T47D (cell line): ENCODE measurements at regions not wholly inside any gene's neighbourhood (a gene's known extent, or its start where the extent isn't known, plus 50 kb on each side); places are given as distances from the start of the nearest gene placed in this dataset.
"Not testable (repeated sequence)": the region's sequence is repeated elsewhere in the genome, so short reads cannot be mapped to it uniquely, and the experiment has no call there.

Experiments
- DNase-seq, 2 experiments: peaks; one replicate each; pipeline versions ENCODE4 v3.0.0 to v3.0.0-alpha.2; 2011 to 2012; ENCODE audit warnings: low read depth in 1 of 2, low spot score in 1 of 2
- JUND ChIP-seq: IDR thresholded peaks from 2 replicates; pipeline ENCODE4 v1.6.1; 2012; ENCODE audit warnings: low read depth
- in situ Hi-C: cut with HindIII; loops from 2 replicates; pipeline ENCODE4 v1.10.0; 2016; ENCODE audit warnings: low sequenced_read_pairs, low pct_unique_long_range_greater_than_20kb

GRCh38 chr3:8303466-8303865, 198.2 kb upstream of the LMCD1 start:
- in situ Hi-C loops, result no loop called here
- no peak for TF ChIP-seq JUND
- no peak for DNase-seq

- in situ Hi-C loops, result no loop called here
- no peak for TF ChIP-seq JUND
- DNase-seq, result no peak
Observed at GRCh38 chr3:8305371-8305770, 196.3 kb upstream of the LMCD1 start.

DNA sequence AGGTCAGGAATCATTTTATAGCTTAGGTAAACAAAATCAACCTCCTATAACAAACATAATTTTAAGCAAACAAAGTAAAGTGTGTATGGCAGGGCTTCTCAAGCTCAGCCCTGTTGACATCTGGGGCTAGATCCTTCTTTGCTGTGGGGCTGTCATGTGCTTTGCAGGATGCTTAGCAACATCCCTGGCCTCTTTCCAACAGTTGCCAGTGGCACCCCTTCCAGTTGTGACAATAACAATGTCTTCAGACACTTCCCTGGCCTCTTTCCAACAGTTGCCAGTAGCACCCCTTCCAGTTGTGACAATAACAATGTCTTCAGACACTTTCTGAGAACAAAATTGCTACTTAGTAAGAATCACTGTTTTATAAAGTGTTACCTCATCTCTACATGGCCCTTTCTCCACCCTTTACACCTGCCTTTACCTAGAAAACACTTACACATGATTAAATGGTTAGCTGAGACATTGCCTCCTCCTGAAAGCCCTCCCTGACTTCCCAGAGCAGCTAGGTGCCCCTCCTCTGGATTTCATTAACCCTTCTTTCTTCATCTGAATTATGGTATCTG, 194.0 kb upstream of the LMCD1 start:
- in situ Hi-C loops, result no loop called here
- DNase-seq, result no peak
- no peak for TF ChIP-seq JUND

- in situ Hi-C loops, result no loop called here
- TF ChIP-seq JUND, result no peak
- DNase-seq, result no peak
Observed at GRCh38 chr3:8311321-8311720, 190.3 kb upstream of the LMCD1 start.

DNA sequence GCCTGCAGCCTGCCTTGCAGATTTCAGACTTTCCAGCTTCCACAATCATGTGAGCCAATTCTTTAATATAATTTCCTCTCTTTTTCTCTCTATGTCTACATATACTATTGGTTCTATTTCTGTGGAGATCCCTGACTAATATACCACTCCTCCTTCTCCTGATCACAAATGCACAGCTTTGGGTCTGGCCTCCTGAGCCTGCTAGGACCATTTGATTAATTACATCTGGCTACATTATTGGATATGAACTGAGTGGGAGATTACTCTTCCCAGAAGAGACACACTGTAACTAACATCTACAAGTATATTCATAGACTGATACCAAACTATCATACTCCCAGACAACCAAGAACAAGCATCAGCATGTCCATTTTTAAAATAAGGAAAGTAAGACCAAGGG, 188.9 kb upstream of the LMCD1 start:
- no peak for DNase-seq
- TF ChIP-seq JUND, result no peak
- in situ Hi-C loops, result no loop called here

DNA sequence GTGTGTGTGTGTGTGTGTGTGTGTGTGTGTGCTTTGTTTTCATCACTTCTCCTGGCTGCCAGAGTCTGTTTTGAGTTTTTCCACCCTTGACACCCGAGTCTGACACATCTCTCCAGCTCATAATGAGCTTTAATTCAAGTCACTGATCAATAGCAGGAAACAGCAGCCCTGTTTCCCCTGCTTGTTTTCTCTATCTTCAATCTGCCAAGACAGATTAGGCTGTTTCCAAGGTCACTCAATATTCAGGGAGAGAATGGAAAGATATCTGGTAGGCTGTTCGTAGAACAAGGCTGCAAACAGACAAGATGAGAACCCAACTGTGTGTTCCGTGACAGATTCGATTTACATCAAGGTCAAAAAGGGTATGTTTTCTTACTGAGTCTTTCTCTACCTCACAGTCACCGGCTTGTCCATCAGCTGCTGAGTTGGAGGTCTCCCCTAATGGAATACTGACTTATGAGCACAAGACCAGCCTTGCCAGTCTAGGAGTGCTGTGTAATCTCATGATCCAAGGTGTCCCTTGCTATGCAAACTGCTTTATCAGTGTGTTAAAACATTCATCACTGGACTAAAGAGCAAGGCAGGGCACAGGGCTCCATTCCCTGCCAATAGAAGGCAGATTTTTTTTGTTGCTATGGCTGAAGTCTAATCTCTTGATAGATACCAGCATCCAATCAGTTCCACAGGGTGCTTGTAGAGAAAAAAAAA, 187.9 kb upstream of the LMCD1 start:
- TF ChIP-seq JUND, result no peak
- in situ Hi-C loops, result no loop called here

GRCh38 chr3:8315526-8315925, 186.1 kb upstream of the LMCD1 start:
- in situ Hi-C loops, DNase-seq: not testable (repeated sequence)

More for the DNA sequence above, 187.9 kb upstream of the LMCD1 start:
- DNase-seq, result no peak

DNA sequence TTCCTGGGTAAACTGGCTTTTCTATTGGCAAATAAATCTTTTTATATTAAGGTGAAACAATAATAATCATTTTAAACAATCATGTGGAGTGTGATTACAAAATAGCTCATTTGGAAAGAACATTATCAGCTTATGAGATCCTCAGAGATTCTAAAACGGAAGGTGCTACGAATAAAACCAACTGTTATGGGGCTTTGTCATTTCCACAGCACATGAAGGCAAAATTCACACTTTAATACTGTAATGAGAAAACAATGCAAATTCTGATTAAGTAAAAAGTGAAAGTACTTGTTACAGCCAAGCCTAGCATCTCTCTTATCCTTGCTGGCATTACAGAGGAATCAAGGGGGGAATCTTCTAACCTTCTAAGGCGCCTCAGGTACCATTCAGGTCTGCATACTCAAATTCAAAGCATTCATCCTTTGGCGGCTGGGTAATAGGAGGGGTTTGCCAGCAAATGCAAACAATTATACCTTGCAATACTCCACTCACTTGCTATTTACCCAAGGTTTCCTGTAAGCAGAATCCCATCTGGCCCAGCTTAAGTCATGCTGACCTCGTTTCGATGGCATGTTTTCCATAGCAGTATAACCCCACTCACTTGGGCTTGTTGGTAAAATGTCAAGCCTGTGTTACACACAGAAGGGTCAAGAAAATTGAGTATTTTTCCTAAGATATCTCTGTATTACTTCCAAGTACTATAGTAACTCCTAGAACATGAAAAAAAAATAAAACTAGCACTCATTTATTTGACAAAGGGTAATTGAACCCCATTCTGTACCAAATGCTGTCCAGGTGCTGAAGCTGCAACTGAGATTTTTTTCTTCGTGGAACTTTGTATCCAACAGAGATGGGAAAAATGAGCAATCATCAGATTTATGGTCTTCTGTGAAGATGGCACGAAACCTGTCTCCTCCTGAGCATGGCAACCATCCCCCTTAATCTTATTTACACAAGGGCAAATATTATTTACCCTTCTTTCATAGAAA, 183.7 kb upstream of the LMCD1 start:
- in situ Hi-C loops, result no loop called here
- no peak for TF ChIP-seq JUND
- peak in 1 of 2 experiments; percentile 28 for DNase-seq

DNA sequence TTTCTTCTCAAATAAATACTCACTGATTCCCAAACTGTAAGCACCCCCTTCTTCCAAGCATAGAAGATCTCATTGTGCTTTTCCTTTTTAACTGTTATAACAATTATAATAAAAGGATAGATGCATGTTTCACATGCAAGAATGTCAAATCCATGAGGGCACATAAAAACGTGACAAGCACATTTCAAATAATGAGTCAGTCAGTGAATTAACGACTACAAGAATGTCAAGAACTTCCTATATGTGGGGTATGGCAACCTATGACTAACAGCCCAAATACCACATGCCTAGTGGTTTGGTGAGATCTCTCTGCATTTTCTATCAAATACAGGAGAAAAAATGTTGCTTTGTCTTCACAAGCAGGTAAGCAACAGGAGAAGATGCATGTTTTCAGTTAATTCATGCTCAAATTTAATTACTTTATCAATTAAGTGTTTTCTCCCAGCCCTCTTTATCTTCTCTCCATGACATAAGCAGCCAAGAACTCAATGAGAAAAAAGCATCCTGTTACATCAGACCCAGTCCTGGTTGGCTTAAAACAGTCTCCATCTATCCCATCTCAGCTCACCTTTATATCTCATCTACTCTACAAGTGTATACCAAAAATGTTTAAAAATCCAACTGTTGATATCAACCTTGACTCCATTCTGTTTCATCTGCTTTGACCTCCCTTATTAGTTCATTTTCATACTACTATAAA, 181.5 kb upstream of the LMCD1 start:
- in situ Hi-C loops, result no loop called here
- TF ChIP-seq JUND, result no peak
- DNase-seq, result no peak

- no peak for DNase-seq
- in situ Hi-C loops, result no loop called here
Observed at GRCh38 chr3:8320711-8321458, 180.7 kb upstream of the LMCD1 start.

DNA sequence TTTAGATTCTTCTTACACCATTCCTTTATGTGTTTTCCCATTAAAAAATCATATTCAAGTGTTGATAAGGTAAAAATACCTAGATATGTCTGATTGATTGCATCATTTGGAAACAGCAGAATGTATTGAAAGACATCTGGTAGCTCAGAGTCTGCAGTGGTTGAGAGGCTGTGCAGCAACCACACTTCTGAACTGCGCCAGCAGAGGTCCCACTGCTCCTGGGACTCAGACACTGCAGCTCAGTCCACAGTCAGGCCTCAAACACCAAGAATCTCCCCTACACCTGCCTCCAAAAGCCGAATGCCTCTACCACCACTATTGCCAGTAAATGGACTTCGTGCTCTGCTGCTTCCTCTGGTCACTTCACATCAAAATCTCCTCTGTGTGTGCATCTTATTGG, 176.9 kb upstream of the LMCD1 start:
- in situ Hi-C loops, result no loop called here
- TF ChIP-seq JUND, result no peak
- DNase-seq, result peak; percentile 69 to 70

More at GRCh38 chr3:8320711-8321458, 180.7 kb upstream of the LMCD1 start:
- TF ChIP-seq JUND, result no peak

DNA sequence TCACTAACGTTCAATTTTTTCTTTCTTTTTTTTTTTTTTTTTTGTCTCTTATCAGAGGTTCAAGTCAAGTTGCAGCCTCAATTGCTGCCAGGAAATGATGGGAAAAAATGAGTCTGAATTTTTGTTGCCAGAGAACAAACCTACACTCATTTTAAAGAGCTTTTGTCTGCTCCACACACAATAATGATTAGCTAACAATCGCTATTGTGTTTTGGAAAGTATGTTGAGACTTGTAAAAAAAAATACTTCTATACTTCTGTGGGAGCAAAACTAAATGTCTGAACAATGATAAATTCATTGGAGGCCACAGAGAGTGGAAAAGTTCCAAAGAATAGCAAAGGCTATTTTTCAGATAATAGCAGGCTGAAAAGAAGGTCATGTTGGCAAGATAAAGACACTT, 176.3 kb upstream of the LMCD1 start:
- no peak for TF ChIP-seq JUND
- DNase-seq, result no peak
- in situ Hi-C loops, result no loop called here

GRCh38 chr3:8325833-8326232, 175.8 kb upstream of the LMCD1 start:
- in situ Hi-C loops, DNase-seq: not testable (repeated sequence)
